ENCODE measurements at regions not wholly inside any gene's neighbourhood (a gene's known extent, or its start where the extent isn't known, plus 50 kb on each side); places are given as distances from the start of the nearest gene placed in this dataset.

- TF ChIP-seq CTCF (IDR thresholded peaks at IDR 0.05) (no peak), POLR2A (IDR thresholded peaks at IDR 0.05) (no peak)
Observed at GRCh38 chr10:65183236-65183635, 1662.0 kb downstream of the REEP3 start.

Measured in Peyer's patch (tissue), 4 donors.